HG03354 (cell line): ENCODE measurements at regions not wholly inside any gene's neighbourhood (a gene's known extent, or its start where the extent isn't known, plus 50 kb on each side); places are given as distances from the start of the nearest gene placed in this dataset.

Source experiments
- ATAC-seq: cut with Tn5 transposase; IDR thresholded peaks from one replicate; pipeline ENCODE4 v1.9.1; 2021; ENCODE audit warnings: mild to moderate bottlenecking; ENCODE audit not compliant: unreplicated experiment, poor library complexity, severe bottlenecking

GRCh38 chr6:48859562-48860123 is 603.4 kb downstream of the MMUT start:
- ATAC-seq: no peak

DNA sequence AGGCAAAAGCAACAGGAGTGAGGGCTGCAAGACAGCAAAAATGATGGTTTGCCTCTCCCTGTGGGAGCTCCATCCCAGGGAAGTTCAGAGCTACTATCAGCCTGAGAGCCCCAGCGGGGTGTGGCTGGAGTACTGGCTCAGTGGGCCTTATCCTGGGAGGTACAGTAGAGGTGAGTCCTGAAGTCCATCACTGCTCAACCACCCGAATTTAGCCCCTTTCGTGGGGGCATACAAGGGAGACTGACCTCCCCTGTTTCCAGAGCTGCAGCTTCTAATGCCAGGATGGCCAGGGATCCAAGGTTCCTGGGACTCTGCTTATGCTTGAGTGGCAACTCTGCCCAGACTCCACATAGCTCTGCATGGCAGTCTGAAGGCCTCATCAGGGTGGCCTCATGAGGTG is 617.8 kb downstream of the MMUT start:
- no peak for ATAC-seq

- ATAC-seq: no peak
Observed at GRCh38 chr6:48844696-48845095, 618.4 kb downstream of the MMUT start.

- no peak for ATAC-seq
Observed at GRCh38 chr6:48840896-48841295, 622.2 kb downstream of the MMUT start.

DNA sequence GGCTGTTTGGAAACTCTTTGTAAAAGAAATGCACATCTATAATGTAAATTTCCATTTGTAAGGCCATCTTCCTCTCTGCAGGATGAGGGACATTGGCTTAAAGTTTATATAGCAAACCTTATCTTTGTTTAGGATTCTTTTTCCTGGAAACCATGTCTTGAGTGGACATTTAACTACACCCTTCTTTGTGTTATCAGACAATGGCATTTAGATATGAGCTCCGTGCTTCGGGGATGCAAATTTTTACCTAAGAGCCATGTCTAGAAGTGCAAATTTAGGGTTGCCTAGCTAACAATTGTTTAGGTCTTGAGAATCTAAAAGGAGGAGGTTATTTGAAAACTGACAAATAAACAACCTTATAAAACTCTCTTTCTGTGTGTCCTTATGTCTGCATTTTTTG is 623.8 kb downstream of the MMUT start:
- ATAC-seq: no peak

GRCh38 chr6:48837744-48838143 is 625.3 kb downstream of the MMUT start:
- no peak for ATAC-seq

DNA sequence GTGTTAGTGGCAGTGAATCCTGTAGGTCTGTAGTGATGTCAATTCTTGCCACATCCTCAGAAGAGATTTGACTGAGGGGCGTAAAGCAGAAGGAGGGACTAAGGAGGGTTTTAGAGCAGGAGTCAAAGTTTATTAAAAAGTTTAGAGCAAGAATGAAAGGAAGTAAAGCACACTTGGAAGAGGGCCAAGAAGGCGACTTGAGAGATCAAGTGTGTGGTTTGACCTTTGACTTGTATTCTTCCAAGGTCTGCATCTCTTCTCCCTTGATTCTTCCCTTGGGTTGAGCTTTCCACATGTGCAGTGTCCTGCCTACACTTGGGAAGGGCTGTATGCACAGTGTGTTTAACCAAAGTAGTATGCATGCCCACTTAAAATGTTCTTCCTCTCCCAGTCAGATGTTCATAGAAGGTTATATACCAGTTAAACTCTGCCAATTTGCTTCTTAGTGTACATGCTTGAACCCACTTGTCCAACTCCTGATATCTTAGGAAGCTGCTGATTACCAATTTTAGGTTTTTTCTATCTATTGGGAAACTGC is 627.6 kb downstream of the MMUT start:
- ATAC-seq: no peak

- no peak for ATAC-seq
Observed at GRCh38 chr6:48834706-48835105, 628.3 kb downstream of the MMUT start.

GRCh38 chr6:48833916-48834315 is 629.1 kb downstream of the MMUT start:
- ATAC-seq: no peak

GRCh38 chr6:48826901-48827701 is 636.0 kb downstream of the MMUT start:
- no peak for ATAC-seq

DNA sequence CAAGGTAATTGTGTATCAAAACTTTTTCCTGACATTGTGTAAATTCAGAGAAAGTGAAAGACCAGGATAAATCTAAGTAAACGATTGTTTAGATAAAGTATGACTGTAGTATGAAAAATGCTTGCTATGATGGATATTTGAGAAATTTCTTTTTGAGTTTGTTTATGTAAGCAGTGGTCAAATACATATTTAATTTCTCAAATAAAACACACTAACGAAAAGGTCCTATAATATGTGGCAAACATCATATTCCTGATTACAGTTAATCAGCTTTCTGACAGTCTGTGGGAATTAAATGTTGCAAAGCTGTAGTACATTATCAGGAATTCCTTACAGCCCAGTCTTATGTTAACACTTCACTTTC is 636.9 kb downstream of the MMUT start:
- ATAC-seq: no peak

GRCh38 chr6:48825501-48826151 is 637.4 kb downstream of the MMUT start:
- ATAC-seq: no peak

DNA sequence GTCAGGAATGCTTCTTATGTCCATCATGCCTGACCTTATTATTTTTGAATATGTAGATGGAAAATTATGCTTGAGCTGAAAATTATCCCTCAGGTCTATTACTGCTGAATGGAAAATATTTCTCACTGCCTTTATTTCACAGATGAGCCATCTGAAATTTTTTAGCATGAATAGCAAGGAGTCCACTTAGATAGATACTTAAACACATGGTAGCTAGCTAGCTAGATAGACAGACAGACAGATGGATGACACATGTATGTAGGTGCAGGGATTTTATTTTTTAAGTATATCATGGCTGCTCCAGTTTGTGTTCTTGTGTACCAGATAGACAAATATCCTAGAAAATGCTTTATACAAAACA is 645.0 kb downstream of the MMUT start:
- ATAC-seq: no peak

GRCh38 chr6:48817333-48818051 is 645.6 kb downstream of the MMUT start:
- no peak for ATAC-seq

DNA sequence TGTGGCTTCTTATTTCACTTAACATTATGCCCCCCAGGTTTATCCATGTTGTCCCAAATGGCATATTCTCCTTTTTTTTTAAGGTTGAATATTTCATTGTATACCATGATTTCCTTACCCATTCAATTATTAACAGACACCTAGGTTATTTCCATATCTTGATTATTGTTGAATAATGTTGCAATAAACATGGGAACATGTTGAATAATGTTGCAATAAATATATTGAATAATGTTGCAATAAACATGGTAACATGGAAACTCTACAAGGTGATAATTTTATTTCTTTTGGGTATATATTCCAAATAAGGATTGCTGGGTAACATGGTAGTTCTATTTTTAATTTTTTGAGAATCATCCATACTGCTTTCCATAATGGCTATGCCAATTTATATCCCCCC is 648.1 kb downstream of the MMUT start:
- no peak for ATAC-seq

DNA sequence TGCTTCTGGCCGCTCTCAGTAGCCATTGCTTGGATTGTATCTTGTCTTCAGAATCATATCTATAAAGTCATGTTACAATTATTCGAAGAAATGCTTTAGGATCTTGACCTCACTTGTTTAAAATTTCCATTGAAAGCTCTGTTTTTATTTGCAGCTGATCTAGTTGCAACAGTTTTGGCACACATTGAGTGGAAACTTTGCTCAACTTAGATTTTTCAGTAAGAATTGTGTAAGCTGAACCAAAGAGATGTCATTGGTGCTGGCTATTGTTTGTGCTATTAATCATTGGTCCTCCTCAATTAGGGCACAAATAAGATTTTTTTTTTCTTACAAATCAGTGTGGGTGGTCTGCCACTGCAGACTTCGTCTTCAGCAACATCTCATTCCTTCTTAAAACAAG is 649.2 kb downstream of the MMUT start:
- ATAC-seq: no peak

GRCh38 chr6:48809700-48810099 is 653.4 kb downstream of the MMUT start:
- no peak for ATAC-seq

GRCh38 chr6:48809245-48809644 is 653.8 kb downstream of the MMUT start:
- no peak for ATAC-seq

DNA sequence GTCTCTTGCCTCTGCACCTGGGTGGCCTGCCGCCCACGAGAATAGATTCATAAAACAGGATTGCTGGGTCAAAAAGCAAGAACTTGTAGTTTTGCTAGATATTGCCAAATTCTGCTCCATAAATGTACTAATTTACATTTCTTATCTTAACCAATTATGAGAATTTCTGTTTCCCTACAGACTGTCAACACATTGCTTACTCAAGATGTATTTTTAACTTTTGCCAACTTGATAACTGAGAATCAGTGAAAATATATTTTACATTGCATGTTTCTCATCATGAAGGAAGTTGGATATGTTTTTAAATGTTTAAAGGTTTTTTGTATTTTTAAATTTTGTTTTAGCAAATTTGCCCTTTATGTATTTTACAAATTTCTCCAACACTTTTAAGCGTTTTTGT is 664.8 kb downstream of the MMUT start:
- ATAC-seq: no peak

DNA sequence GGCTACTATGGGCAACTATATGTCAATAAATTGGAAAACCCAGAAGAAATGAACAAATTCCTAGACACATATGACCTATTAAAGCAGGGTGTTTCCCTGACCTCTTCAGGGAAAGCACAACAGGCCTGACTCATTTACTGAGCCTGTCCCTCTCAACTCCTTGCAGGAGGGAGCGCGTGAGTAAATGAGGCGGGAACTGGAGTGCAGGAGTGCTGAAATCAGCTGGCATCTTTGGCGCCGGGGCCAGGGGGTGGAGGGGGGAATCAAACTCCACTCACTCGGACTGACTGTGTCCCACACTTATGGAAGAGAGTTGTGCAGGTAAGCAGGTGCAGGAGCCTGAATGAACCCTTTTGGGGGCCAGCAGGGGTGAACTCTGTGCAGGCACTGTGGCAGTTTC is 671.2 kb upstream of the PTCHD4 start:
- ATAC-seq: no peak
